ENCODE measurements at regions not wholly inside any gene's neighbourhood (a gene's known extent, or its start where the extent isn't known, plus 50 kb on each side); places are given as distances from the start of the nearest gene placed in this dataset.

GRCh38 chr15:69789648-69790393, 307.9 kb downstream of the TLE3 start:
- no peak for TF ChIP-seq CTCF (conservative IDR thresholded peaks at IDR 0.05)
- TF ChIP-seq EZH2 (IDR thresholded peaks at IDR 0.05; ENCODE audit: low read depth), result no peak

Measured in PC-9 (cell line).